HG03520 (cell line): ENCODE measurements at regions not wholly inside any gene's neighbourhood (a gene's known extent, or its start where the extent isn't known, plus 50 kb on each side); places are given as distances from the start of the nearest gene placed in this dataset.
"Not testable (repeated sequence)": the region's sequence is repeated elsewhere in the genome, so short reads cannot be mapped to it uniquely, and the experiment has no call there.

Experiments used
- ATAC-seq: cut with Tn5 transposase; IDR thresholded peaks from one replicate; pipeline ENCODE4 v1.9.1; 2021; ENCODE audit warnings: mild to moderate bottlenecking, moderate library complexity; ENCODE audit not compliant: unreplicated experiment

GRCh38 chr5:21484498-21484889 lies 1368.7 kb downstream of the CDH12 start:
- ATAC-seq = not testable (repeated sequence)

DNA sequence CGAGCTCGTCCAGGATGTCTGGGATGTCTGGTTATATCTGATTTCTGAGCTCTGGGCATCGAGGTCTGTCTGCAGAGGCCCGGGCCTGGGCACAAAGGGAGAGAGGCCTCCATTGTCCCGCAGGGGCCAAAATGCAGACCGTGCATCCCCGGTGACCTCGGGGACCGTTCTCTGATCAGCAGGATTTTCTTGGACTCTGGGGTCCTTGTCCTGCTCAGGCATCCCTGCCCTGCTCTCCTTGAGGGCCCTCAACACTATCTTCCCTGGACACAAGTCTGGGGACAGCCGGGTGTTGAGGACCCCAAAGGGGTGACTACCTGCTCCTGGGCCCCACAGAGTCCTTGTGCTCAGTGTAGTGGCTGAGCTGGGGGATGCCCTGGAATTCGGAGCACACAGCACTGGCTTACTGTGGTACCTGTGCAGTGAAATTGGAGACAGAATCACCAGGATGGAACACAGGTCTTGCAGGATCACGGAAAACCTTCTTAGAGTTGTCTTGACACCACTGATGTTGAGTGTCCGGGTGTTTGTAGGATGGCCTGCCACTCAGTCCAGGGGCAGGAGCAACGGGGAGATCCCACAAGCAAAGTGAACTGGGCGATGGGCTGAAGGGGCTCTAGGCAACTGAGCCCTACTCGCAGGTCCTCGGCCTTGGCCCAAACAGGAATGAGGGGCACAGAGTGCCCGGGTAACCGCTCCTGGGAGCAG lies 1369.2 kb downstream of the CDH12 start:
- ATAC-seq = not testable (repeated sequence)

DNA sequence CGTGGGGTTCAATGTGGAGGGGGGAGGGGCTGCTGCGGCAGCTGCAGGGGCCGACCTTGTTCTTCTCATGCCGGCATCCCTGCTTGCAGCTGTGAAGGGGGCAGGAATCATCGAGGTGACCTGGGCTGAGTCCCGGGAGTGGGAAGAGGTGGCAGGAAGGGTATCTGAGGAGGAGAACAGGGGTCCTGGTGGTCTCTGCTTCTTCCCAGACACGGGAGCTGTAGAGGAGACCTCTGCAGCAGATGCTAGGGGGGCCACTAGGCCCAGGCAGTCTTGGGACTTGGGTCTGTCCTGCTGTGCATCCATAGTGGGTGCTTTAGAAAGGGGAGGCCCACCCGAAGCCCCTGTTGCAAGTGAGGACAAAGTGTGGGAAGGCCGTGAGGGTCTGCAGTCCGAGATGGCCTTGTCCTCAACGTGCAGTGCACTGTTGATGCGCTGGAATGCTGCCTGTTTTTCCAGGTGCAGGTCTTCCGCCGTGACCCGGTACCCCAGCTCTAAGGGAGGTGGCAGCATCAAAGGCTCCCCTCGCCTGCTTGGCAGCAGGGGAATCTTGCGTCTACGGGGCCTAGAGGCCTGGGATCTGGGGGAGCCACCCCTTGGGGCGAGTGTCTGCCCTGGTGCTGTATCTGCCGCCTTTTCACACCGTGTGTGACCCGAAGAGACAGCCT lies 1370.0 kb downstream of the CDH12 start:
- ATAC-seq = not testable (repeated sequence)

DNA sequence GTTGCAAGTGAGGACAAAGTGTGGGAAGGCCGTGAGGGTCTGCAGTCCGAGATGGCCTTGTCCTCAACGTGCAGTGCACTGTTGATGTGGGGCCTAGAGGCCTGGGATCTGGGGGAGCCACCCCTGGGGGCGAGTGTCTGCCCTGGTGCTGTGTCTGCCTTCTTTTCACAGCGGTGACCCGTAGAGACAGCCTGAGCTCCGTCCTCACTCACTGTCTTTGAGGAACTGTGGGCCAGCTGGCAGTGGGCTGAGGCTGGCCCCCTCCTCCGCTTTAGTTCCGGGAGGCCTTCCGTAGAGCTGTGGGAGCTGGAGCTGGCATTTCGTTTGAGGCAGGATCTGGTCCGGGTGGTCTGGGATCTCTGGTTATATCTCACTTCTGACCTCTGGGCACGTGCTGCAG lies 1370.6 kb downstream of the CDH12 start:
- ATAC-seq = not testable (repeated sequence)

DNA sequence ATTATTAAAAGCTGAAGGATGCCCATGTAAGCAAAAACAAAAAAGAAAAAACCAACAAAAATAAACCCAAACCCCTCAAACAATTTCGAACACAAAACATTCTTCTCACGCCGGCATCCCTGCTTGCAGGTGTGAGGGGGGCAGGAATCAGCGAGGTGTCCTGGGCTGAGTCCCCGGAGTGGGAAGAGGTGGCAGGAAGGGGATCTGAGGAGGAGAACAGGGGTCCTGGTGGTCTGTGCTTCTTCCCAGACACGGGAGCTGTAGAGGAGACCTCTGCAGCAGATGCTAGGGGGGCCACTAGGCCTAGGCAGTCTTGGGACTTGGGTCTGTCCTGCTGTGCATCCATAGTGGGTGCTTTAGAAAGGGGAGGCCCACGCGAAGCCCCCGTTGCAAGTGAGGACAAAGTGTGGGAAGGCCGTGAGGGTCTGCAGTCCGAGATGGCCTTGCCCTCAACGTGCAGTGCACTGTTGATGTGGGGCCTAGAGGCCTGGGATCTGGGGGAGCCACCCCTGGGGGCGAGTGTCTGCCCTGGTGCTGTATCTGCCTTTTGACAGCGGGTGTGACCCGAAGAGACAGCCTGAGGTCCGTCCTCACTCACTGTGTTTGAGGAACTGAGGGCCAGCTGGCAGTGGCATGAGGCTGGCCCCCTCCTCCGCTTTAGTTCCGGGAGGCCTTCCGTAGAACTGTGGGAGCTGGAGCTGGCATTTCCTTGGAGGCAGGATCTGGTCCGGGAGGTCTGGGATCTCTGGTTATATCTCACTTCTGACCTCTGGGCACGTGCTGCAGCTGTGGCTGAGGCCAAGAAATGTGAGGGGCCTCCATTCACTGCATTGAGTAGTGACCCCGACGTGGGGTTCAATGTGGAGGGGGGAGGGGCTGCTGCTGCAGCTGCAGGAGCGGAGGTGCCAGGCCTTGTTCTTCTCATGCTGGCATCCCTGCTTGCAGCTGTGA lies 1371.5 kb downstream of the CDH12 start:
- not testable (repeated sequence) for ATAC-seq

- not testable (repeated sequence) for ATAC-seq
These were observed 1373.1 kb downstream of the CDH12 start for GRCh38 chr5:21480054-21480453.

GRCh38 chr5:21473981-21474380 lies 1379.2 kb downstream of the CDH12 start:
- ATAC-seq = not testable (repeated sequence)

GRCh38 chr5:21473436-21473835 lies 1379.7 kb downstream of the CDH12 start:
- ATAC-seq = not testable (repeated sequence)

- not testable (repeated sequence) for ATAC-seq
These were observed 1381.5 kb downstream of the CDH12 start for GRCh38 chr5:21471691-21472090.

DNA sequence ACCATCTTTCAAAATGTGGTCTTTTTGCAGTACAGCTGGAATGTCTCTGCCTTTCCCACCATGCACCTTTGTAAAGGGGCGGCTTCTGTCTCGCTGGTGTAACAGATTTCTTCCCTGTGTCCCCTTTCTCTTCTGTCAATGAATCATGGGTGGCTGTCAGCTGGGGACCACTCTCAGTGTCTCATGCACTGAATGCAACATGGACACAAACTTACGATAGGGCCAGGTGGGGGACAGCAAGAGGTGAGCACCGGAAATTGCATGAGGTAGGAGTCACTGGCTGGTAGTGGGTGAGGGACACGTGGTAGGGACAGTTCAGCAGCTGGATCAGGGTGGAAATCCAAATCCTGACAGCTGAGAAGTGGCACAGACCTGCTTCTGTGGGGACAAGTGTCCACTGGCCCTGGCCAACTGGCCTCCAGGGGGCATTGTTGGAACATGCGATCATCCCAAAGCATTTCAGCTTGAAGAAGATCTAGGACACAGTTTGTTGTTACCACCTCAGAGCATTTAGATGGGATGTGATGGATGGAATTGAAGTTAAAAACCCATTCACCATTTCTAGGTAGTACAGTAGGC lies 1383.5 kb downstream of the CDH12 start:
- ATAC-seq = not testable (repeated sequence)

DNA sequence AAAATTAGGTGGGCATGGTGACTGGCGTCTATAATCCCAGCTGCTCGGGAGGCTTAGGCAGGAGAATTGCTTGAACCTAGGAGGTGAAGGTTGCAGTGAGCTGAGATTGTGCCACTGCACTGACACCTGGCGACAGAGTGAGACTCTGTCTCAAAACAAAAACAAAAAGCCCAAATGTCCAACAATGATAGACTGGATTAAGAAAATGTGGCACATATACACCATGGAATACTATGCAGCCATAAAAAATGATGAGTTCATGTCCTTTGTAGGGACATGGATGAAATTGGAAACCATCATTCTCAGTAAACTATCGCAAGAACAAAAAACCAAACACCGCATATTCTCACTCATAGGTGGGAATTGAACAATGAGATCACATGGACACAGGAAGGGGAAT lies 1385.6 kb downstream of the CDH12 start:
- ATAC-seq = not testable (repeated sequence)

GRCh38 chr5:21459744-21460073 lies 1393.4 kb downstream of the CDH12 start:
- ATAC-seq = not testable (repeated sequence)

- no peak for ATAC-seq
These were observed 1400.7 kb downstream of the CDH12 start for GRCh38 chr5:21452449-21452848.

GRCh38 chr5:21432646-21433045 lies 1420.5 kb downstream of the CDH12 start:
- ATAC-seq = no peak

GRCh38 chr5:21424907-21425306 lies 1428.2 kb downstream of the CDH12 start:
- no peak for ATAC-seq

DNA sequence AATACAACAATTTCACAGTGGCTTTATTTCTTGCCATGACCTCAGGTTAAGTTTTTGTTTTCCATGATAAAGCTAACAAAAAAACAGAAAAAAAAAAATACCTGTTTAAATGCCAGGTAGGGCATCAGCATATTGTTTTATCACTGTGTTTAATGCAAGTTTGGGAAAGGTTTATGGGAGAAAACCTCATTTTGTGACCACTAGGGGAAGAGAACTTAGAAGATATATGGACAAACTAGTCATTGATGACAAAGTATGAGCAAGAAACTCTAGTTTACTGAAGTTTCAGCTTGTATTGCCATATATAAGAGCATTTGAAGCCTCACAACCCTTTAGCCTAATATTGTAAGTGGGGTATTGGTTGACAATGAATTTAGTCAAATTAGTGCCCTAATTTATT lies 1431.4 kb upstream of the CDH18 start:
- ATAC-seq = no peak

- not testable (repeated sequence) for ATAC-seq
These were observed 1414.1 kb upstream of the CDH18 start for GRCh38 chr5:21402089-21402488.

DNA sequence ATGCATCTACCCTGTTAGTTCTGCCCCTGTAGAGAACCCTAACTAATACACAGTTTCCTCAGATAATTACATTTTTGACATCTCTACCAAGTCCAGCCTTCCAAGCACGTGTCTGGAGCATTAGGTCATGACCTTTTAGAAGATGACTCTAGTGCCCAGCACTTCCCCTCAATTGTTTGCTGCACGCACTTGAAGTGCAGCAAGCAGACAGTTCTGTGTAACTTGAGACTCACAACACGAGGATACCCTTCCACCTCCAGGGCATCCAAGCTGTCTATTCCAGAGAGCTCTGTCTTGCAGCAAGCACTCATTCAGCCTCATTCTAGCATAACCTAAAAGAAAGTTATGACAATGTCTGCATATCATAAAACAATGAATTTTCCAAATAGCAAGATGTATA lies 1410.5 kb upstream of the CDH18 start:
- no peak for ATAC-seq

- ATAC-seq = peak; percentile 75
These were observed 1409.7 kb upstream of the CDH18 start for GRCh38 chr5:21397693-21398092.

- ATAC-seq = no peak
These were observed 1403.5 kb upstream of the CDH18 start for GRCh38 chr5:21391506-21391905.

- ATAC-seq = not testable (repeated sequence)
These were observed 1372.8 kb upstream of the CDH18 start for GRCh38 chr5:21360754-21361153.
